ENCODE measurements at regions not wholly inside any gene's neighbourhood (a gene's known extent, or its start where the extent isn't known, plus 50 kb on each side); places are given as distances from the start of the nearest gene placed in this dataset.

DNA sequence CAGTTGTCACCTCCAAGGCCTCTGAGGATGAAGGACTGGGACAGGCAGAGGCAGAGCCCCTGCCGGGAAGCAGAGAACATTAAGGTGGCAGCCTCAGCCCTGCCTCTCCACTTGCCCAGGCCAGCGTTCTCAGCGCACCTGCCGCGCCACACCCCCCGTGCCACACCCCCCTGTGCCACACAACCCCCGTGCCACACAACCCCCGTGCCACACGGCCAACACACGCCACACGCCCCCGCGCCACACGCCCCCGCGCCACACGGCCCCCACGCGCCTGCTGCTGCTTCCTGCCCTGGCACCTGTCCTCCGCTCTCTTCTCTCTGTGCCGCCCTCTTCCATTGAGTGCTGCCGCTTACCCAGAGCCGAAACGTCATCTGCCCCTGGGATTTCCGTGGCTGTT lies 58.0 kb upstream of the ZFP42 start:
- no peak overlapping the region for H3K18ac ChIP-seq (ENCODE audit: extremely low read depth, low read length)
- no peak for FAIRE-seq
- no peak overlapping the region for H3K4me2 ChIP-seq (ENCODE audit: insufficient read depth in 1 of 2, low read depth in 2 of 2, low read length in 2 of 2)
- no peaks in the 10 kb centered on the region for H3K36me3 ChIP-seq (ENCODE audit: control insufficient read depth in 2 of 4, insufficient read depth in 4 of 4, low read length in 3 of 4)
- CTCF ChIA-PET (ENCODE audit: partially characterized antibody), result interaction anchor here (0.6 kb wide), 1 partner anchor 118 kb away, joined by 3 read pairs; no protein-coding TSS in a partner anchor
- no peak for DNase-seq (ENCODE audit: low read depth in 1 of 2, low spot score in 2 of 2)
- no peak overlapping the region for H2BK5ac ChIP-seq (ENCODE audit: low read depth, low read length)
- H4K5ac ChIP-seq (ENCODE audit: insufficient read length, low read depth, low read length), result no peak overlapping the region
- H3K23me2 ChIP-seq (ENCODE audit: low read depth, low read length), result no peaks in the 10 kb centered on the region; the same call in 1 of the 2 replicates
- 96% methylated on average over 13 of the region's 25 CpGs; no CpG with 5 or more reads in 1 of the 2 experiments for WGBS, 2 experiments (ENCODE audit: extremely low coverage in 1 of 2, insufficient coverage in 1 of 2, insufficient read length in 1 of 2, insufficient replicate concordance in 2 of 2, low coverage in 1 of 2, low lambda C conversion rate in 2 of 2, missing lambda C conversion rate in 1 of 2)
- H4K20me1 ChIP-seq (replicated peaks in 1 of 2; ENCODE audit: control insufficient read depth in 1 of 2, insufficient read depth in 2 of 2, low read length in 2 of 2), result no peaks in the 10 kb centered on the region
- H3K4me1 ChIP-seq (replicated peaks in 1 of 4; ENCODE audit: control insufficient read depth in 3 of 4, insufficient read depth in 4 of 4, low read length in 3 of 4), result no peaks in the 10 kb centered on the region
- H3K27me3 ChIP-seq (replicated peaks in 1 of 4; ENCODE audit: control insufficient read depth in 3 of 4, extremely low read depth in 1 of 4, insufficient read depth in 3 of 4, low read length in 3 of 4), result no peaks in the 10 kb centered on the region
- H3K14ac ChIP-seq (ENCODE audit: insufficient read length), result no peak overlapping the region
- H3K23ac ChIP-seq (ENCODE audit: insufficient read length), result no peak overlapping the region
- no peak overlapping the region for H4K91ac ChIP-seq (replicated peaks; ENCODE audit: insufficient read length, low read length)
- no peak overlapping the region for H2AFZ ChIP-seq (ENCODE audit: low read length)
- no peak overlapping the region for H2BK20ac ChIP-seq (ENCODE audit: low read length)
- H3K9ac ChIP-seq (replicated peaks in 1 of 4; ENCODE audit: extremely low read depth in 1 of 4, low read depth in 3 of 4, low read length in 3 of 4), result no peak overlapping the region
- H3K4me3 ChIP-seq (ENCODE audit: extremely low read depth in 1 of 4, insufficient read depth in 2 of 4, low read depth in 3 of 4, low read length in 4 of 4), result no peak overlapping the region
- H2BK12ac ChIP-seq (ENCODE audit: low read depth, low read length), result no peak overlapping the region
- no peaks in the 10 kb centered on the region; a peak in 1 of 4 replicates for H3K9me3 ChIP-seq (ENCODE audit: insufficient read depth in 2 of 2, low read depth in 1 of 2, low read length in 1 of 2)
- H3K4ac ChIP-seq (replicated peaks; ENCODE audit: insufficient read length, low read depth, low read length), result no peak overlapping the region
- H2BK120ac ChIP-seq (replicated peaks; ENCODE audit: low read depth, low read length), result no peak overlapping the region
- no peak overlapping the region for H2BK15ac ChIP-seq (ENCODE audit: low read length)
- H4K8ac ChIP-seq (ENCODE audit: extremely low read depth, insufficient read depth, low read length), result no peak overlapping the region
- H3K56ac ChIP-seq (replicated peaks; ENCODE audit: insufficient read length, low read depth, low read length), result no peak overlapping the region
- POLR2A ChIA-PET (ENCODE audit: partially characterized antibody), result no interaction called here
- H3K27ac ChIP-seq (ENCODE audit: low read depth, low read length), result no peak overlapping the region
- H3K79me2 ChIP-seq (ENCODE audit: control insufficient read depth in 1 of 2, insufficient read depth in 2 of 2, low read length in 2 of 2), result no peaks in the 10 kb centered on the region
- H2AK5ac ChIP-seq (ENCODE audit: low read depth, low read length), result no peak overlapping the region
- H3K79me1 ChIP-seq (ENCODE audit: low read depth, low read length), result no peaks in the 10 kb centered on the region
- no peak for TF ChIP-seq POLR2AphosphoS5 (IDR thresholded peaks at IDR 0.05; ENCODE audit: low read depth, low read length)
- TF ChIP-seq CHD1 (IDR thresholded peaks at IDR 0.05; ENCODE audit: low read depth, low read length), result no peak
- TF ChIP-seq HDAC2 (IDR thresholded peaks at IDR 0.05; ENCODE audit: borderline replicate concordance in 1 of 2, low read depth in 2 of 2, low read length in 2 of 2), result no peak
- no peak for TF ChIP-seq RNF2 (IDR thresholded peaks at IDR 0.05; ENCODE audit: borderline replicate concordance, low read depth, low read length, missing control alignments, poor library complexity, severe bottlenecking)
- TF ChIP-seq POU5F1 (IDR thresholded peaks at IDR 0.05; ENCODE audit: low read depth, low read length), result no peak
- TF ChIP-seq, protein P1, sequence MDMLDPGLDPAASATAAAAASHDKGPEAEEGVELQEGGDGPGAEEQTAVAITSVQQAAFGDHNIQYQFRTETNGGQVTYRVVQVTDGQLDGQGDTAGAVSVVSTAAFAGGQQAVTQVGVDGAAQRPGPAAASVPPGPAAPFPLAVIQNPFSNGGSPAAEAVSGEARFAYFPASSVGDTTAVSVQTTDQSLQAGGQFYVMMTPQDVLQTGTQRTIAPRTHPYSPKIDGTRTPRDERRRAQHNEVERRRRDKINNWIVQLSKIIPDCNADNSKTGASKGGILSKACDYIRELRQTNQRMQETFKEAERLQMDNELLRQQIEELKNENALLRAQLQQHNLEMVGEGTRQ (IDR thresholded peaks at IDR 0.05; ENCODE audit: low read length), result no peak
- no peak for TF ChIP-seq TAF7 (optimal IDR thresholded peaks at IDR 0.05; ENCODE audit: borderline replicate concordance, low read depth, low read length)
- TF ChIP-seq RFX5 (IDR thresholded peaks at IDR 0.05; ENCODE audit: borderline replicate concordance, low read depth, low read length), result no peak
- no peak for TF ChIP-seq CBX8 (IDR thresholded peaks at IDR 0.05; ENCODE audit: borderline replicate concordance, low read depth, low read length)
- no peak for TF ChIP-seq KDM1A (IDR thresholded peaks at IDR 0.05; ENCODE audit: borderline replicate concordance, low read length)
- TF ChIP-seq CREB1 (IDR thresholded peaks at IDR 0.05), result no peak
- TF ChIP-seq JUN (IDR thresholded peaks at IDR 0.05; ENCODE audit: low read depth, low read length), result no peak
- no peak for TF ChIP-seq BRCA1 (IDR thresholded peaks at IDR 0.05; ENCODE audit: low read depth, low read length)
- no peak for TF ChIP-seq BCL11A (IDR thresholded peaks at IDR 0.05; ENCODE audit: low read depth in 2 of 2, low read length in 2 of 2)

Data from H1 (cell line).